Pulmonary artery endothelial cell (primary cell): ENCODE measurements at regions not wholly inside any gene's neighbourhood (a gene's known extent, or its start where the extent isn't known, plus 50 kb on each side); places are given as distances from the start of the nearest gene placed in this dataset.
A peak's percentile ranks its signal among the peaks of the same experiment; 100 is the strongest.
"Not testable (repeated sequence)": the region's sequence is repeated elsewhere in the genome, so short reads cannot be mapped to it uniquely, and the experiment has no call there.

Experiments used
- DNase-seq: peaks from one replicate; pipeline ENCODE4 v3.0.0-alpha.2; 2011; ENCODE audit warnings: low read depth, low spot score

DNA sequence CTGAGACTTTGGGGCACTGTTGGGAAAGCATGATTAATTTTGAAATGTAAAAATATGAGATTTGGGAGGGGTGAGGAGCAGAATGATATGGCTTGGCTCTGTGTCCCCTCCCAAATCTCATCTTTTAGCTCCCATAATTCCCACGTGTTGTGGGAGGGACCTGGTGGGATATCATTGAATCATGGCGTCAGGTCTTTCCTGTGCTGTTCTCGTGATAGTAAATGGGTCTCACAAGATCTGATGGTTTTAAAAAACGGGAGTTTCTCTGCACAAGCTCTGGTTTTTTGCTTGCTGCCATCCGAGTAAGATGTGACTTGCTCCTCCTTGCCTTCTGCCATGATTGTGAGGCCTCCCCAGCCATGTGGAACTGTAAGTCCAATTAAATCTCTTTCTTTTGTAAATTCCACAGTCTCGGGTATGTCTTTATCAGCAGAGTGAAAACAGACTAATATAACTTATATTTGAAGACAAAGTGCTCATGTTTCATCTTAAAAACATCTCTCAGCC, 546.0 kb upstream of the NECTIN3 start:
- DNase-seq, result not testable (repeated sequence)

DNA sequence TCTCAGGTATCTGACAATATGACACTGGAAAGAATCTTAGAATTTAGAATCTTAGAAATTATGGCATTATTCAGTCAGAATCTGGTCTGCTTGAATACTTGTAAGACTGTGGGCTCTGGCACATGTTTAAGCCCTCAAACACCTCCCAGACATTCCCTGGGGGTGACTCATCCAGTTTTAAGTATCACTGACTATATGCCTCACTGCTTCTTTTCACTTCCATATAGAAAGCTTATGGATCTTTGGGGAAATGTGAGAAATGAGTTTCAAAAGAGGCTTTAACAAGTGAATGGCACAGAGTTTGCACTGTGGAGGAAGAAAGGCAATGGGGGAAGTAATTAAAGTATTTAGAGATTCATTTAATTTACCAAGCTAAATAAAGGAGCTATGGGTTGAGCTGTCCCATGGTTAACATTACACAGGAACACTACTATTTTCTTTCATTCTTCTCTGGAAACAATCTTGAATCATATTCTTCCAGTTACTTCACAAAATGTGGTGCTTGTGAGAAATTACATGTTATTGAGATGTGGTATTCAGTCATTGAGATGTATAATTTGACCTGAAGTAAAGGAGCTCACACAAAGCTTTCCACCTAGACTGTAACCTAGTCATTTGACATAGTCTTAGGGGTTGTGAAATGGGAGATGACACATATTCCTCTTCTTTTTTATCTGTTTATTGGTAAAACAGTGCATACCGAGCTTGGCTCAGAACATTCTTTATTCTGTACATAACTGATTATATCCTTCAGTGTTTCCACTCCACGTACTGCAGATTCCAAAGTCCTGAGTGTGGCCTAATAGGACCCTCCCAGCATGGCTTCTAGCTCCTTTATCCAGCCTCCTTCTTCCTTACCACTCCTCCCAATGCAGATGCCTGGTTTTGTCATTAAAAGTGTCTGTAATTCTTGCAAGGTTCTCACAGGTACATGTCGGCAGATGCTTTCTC, 544.6 kb upstream of the NECTIN3 start:
- peak; percentile 67 for DNase-seq

DNA sequence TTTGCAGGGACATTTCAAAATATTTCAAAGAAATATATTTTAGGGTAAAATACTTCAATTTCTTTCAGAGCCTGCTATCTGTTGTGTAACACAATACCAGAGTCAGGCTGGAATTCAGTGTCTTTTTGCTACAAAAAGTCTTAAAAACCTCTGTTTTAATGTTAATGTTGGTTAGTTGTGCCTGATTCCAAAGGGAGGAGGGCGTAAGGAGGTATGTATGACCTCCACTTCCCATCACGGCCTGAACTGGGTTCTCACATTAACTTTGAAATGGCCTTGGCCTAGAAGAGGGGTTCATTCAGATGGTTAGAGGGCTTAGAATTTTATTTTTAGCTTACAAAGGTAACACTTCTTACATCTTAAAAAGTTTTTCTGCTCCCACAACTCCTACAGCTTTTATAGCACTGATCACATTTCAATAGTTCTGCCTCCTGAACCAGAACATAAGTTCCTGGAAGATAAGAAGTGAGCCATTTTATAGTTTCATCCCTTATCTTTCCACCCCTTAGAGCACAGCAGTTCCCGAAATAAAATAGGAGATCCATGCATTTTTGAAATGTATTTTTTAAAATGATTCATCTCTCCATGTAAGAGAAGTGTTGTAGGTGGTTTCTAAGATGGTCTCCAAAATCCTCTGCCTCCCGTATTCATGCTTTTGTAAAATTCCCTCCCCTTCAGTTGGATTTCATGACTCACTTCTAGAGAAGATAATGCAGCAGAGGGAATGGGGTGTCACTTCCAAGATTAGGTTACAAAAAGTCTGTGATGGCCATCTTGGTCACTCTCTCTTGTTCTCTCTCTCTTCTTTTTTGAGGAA, 543.1 kb upstream of the NECTIN3 start:
- no peak for DNase-seq

DNA sequence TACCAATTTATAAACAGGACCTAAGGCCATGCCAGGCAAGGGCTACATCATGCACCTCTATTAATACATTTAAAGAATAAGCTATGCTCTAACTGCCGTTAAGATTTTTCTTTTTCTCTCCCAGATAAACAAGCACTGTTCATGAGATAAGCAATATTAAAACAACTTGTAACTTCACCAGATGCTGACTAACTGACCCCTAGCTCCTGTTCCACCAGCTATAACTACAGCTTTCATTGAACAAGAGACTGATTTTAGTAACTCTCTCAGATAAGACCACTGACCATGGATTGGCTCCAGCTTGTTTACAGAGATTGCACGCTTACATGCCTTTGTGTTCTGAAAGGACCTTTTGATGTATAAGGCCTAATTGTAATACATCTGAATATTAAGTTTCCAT, 540.7 kb upstream of the NECTIN3 start:
- no peak for DNase-seq

DNA sequence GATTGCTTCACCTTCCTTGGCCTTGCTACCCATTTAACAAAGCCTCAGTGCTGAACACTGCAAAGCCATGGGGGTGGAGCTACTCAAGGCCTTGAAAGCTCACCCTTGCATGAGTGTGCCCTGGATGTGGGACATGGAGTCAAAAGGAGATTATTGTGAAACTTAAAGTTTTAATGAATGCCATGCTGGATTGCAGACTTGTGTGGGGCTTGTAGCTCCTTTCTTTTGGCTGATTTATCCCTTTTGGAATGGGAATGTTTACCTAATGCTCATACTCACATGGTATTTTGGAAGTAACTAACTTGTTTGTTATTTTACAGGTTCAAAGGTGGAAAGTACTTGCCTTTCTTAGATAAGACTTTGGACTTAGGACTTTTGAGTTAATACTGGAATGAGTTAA, 538.5 kb upstream of the NECTIN3 start:
- DNase-seq, result no peak

DNA sequence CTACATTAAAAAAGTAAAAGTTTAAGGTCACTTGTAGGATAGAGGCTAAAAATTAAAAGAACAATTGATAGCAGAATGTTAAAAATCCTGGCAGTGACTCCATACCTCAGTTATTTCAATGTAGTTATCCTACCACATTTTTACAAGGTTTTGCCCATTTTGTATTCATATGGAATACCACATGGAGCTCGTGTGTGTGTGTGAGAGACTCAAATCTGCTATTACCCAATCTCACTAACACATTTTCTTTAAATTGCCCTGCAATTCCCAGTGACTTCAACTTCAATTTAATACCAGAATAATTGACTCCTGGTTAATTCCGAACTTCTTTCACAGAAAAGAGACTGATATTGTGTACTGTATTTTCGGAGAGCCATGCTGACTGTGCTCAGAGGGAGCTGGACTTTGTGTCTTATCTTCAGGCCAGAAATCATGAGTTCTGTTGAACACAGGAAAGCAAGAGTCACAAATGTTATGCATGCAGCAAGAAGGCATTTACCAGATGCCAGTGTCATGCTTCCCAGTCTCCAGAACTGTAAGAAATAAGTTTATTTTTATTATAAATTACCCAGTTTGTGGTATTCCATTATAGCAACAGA, 529.0 kb upstream of the NECTIN3 start:
- DNase-seq, result no peak

DNA sequence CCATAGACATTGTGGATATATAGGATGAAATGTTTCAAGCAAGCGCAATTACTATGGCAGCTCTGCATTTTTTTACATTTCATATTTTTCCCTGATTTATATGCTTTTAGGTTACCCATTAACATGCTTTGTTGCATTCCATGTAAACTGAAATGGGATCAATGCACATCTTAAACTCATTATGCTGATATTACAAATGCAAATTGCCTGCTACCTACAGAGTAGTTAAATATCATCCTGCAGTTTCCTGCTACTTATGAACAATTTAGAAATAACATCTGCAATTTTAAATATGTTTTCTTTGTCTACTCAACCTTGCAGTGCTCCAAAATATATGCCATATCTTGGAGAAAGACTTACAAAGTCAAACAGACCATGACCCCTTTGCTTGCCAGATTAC, 526.9 kb upstream of the NECTIN3 start:
- no peak for DNase-seq

DNA sequence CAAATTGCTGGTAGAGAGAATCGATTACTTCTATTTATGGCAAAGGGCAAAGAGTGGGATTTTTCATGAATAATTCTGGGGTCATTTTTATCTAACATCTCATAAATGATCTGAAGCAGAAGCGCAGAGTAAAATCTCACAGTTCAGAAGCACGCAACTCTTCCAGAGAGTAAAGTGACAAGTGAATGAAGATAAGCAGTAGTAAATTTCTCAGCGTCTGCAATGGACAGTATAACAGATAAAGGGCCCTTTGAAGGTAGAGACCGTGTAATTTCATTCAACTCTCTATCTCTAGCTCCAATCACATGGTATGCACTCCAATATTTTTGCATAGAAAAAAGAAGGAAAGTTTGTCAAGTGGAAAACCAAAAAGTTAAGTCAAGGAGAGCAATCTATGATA, 521.1 kb upstream of the NECTIN3 start:
- DNase-seq, result no peak

DNA sequence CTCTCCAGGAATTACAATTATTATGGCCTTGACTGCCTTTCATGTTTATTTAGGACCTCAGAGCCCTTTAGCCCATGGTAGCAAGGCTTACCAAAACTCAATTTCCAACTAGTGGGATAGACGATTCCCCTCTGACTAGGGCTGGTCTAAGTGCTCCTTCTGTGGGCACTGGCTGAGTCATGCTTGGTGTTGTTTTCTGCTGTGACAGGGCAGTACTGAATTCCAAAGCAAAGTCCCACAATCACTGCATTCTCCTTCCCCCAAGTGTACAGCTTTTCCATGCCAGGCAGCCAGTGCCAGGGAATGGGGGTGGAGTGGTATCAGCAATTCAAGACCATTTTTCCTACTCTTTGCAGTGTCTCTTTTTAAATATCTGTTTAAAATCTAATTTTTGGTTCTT, 509.0 kb upstream of the NECTIN3 start:
- no peak for DNase-seq

DNA sequence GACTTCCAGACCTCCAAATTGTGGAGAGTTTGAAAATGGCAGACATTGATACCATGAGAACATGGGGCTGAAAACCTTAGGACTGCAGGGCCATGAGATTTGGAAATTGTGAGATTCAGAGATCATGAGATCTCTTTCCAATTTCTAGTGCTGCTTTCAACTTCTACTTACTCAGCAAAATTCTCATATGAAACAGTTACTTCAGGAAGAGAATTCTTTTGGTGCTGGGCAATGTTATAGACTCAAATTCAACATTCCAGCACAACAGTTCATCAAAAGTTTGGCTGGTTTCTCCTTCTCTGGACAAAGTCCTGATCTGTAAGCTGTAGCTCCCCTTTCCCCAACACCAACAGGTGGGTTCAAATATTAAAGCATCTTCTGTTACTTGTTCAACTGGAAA, 506.9 kb upstream of the NECTIN3 start:
- DNase-seq, result no peak

DNA sequence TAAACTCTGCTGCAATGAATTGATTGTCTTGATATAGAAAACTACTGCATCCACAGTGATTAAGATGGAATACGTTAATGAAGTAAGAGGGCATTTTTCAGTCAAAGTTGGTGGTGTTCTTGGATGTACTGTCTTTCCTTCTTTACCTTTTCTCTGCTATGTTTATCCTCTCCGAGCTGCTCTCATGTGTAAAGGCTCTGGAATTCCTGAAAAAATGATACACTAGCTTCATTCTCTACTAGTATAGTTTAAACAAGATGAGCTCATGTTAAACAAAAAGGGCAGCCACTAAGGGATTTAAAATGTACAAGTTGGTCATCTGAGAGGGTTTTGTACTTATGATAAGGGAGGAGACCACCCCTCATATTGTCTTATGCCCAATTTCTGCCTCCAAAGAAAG, 504.6 kb upstream of the NECTIN3 start:
- no peak for DNase-seq

DNA sequence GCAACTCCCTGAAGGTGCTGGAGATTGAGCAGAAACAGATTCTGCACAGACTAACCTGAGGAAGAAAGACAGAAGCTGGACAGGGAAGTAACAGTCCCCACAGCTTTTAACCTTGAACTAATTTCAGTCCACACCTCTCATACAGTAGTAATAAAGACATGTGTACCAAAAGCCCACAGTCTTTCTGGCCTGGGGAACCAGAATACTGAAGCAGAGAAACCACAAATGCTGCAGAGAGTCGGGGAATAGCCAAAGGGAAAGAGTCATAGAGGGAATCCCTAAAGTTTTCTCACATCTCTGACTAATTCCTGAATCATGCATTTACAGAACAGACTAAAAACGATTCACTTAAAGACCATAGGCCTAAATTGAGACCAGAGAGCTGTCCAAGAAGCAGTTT, 503.4 kb upstream of the NECTIN3 start:
- DNase-seq, result no peak

DNA sequence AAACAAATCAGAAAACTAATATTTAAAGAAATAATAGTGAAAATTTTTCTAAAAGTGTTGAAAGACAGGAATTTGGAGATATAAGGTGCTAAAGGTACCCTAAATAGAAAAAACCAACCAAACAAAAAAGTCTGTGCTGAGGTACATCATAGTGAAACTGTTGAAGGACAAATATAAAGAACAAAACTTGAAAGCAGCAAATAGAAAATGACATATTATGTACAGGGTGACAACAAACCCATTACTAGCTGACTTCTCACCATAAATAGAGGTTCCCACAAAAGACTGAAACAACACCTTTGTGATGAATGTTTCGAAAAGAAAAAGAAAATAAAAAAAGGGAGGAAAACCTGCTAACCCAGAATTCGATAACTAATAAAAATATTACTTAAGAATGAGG, 502.5 kb upstream of the NECTIN3 start:
- DNase-seq, result no peak

DNA sequence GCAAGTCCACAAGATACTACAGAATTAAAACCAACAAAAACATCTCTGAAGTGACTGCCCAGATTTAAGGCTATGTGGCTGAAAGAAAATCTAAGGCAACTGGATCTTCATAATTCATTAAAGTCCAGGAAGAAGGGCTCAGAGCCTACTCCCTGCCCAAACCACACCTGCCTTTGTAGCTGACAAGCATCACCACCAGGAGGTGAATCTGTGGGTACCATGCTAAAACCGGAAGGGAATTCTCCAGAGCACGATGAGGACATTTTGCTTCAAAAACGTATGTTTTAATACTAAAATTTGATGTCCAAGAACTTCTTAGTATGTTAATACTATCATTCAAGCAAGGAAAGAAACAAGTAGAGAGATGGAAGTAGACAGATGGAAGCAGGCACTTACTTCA, 495.9 kb upstream of the NECTIN3 start:
- no peak for DNase-seq

DNA sequence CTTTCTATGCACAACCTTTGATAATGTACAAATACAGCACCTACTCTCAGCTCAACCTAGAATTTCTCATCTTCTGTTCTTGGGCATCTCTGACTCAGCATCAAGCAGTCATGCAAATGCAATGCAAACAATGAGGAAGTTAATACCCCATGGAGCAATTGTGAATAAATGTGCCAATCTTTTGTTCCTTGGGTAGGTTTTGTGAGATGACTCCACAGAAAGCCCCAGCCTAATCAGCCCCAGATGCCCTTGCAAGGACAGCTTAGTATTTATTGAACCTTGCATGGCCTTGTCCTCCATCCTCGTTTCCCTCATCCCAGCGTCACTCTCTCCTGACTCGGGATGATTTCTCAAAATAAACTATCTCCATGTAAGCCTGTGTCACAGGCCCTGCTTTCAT, 494.7 kb upstream of the NECTIN3 start:
- DNase-seq, result peak; percentile 26

DNA sequence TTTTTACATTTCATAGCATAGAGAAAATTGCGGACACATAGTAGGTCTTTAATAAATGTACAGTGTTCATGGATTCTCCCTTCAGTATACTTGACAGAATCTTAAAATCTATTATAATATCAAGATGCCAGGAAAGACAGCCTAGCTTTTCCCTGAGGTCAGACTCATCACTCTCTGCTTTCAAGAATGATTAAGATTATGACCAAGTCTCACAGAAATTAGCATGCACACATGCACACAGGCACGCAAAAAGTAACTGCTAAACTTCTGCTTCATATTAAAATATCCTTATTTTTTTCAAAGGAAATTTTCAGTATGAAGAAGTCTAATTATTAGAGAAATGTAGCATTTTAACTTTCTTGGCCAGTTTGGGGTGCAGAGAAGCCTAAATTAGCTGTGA, 493.8 kb upstream of the NECTIN3 start:
- no peak for DNase-seq

DNA sequence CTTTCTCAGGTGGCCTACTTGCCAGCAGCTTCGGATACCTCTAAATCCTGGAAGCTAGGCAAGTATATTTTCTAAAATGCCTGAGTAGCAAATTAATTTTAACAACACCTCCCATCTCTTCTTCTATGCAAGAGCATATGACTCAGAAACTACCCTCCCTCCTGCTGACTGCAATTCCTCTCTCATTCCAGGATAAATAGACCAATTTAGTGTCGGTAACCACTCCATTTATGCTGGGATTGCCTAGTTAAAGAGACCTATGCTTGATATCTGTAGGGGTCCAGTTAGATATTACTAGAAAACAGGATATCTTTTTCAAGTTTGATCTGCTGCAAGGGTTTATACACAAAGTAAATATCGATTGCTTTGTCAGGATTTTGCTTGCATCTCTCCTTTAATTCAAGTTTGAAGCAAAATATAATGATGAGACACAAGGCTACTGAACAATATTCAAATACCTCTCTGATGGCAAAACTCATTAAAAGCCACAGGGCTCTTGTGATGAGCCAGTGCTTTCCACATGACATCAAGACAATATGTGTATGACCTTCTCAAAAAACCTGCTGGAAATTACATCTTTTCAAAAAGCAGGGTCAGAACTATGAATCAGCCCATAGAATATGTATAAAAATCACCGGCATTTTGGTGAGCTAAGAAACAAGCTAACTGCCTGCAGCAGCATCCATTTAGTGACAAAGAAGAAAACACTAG, 491.6 kb upstream of the NECTIN3 start:
- DNase-seq, result no peak

DNA sequence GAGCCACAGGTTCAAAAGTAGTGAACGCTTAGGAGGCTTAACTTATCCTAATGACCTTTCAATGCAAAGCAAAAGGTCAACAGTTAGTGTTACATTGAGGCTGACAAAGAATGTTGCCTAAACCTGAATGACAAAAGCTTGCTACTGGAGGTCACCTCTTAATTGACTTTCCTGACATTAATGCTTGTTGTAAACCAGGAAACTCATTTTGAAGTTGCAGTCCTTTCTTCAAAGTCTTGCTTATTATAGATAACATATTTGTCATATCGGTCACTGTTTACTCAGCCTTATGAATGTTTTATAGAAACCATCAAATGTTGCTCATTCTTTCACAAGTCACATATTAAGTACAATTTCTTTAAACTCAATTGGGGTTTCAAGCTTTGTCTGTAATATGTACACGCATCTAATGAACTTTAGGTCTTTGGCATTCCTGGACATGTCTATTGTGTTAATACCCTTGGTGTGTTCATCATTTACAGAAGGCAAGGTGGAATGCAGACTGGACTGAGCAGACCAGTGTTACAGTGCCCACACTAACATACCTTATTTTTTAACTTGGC, 488.2 kb upstream of the NECTIN3 start:
- no peak for DNase-seq

DNA sequence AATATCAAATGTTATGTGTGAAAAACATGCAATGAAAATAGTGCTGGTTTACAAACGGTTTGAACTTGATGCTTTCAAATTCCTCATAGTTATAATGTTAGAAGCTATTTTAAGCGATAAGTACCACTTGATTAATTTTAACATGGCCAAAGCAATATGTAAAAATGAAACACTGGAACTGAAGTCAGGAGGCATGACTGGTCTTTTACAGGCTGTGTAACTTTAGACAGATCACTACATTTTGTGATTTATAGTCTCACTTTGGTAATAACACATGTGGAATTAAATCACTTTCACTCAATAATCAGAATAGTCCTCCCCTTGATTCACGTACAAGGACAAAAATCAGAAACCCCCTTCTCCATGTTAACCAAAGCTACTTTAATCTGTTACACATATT, 482.7 kb upstream of the NECTIN3 start:
- no peak for DNase-seq

DNA sequence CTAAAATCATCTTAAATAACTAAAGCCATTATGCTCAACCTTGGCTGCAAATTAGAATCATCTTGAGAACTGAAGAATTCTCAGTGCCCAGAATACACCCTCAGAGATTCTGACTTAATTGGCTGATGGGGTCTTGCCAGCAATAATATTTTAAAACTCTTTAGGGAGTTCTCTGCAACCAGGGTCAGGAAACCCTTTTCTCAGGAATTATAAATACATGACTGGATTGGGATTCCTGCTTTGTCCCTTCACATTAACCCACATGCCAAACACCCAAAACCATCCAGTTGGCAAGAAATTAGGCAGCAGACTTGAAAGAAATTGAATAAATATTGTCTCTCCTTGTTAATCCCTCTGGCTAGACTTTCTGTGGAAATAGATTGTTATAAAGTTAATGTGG, 482.3 kb upstream of the NECTIN3 start:
- no peak for DNase-seq

DNA sequence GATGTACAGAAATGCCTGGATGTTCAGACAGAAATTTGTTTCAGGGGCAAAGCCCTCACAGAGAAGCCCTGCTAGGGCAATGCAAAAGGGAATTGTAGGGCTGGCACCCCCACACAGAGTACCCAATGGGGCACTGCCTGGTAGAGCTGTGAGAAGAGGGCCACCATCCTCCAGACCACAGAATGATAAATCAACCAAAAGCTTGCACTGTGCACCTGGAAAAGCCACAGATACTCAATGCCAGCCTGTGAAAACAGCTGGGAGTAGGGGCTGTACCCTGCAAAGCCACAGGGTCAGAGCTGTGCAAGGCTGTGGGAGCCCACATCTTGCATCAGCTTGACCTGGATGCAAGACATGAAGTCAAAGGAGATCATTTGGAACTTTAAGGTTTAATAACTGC, 477.9 kb upstream of the NECTIN3 start:
- no peak for DNase-seq
